ENCODE measurements at regions not wholly inside any gene's neighbourhood (a gene's known extent, or its start where the extent isn't known, plus 50 kb on each side); places are given as distances from the start of the nearest gene placed in this dataset.

DNA sequence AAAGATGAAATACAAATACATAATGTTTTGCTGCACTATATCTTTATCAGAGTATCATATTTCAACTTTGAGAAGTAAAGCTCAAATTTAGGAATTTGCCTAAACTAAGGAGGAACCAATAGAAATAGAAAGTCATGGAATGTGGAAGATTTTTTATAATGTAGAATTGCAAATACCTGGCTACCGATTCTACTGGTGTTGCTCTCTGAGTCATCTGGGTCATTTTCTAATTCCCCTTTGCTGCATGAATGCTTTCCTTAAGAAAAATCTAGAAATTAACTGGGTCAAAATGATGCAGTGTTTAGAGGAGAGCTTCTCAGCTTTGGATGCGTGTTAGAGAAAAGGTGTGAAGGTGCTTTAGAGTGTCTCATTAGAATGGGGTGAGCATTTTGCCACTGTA lies 568.9 kb upstream of the ANKRD30A start:
- TF ChIP-seq, protein P1, sequence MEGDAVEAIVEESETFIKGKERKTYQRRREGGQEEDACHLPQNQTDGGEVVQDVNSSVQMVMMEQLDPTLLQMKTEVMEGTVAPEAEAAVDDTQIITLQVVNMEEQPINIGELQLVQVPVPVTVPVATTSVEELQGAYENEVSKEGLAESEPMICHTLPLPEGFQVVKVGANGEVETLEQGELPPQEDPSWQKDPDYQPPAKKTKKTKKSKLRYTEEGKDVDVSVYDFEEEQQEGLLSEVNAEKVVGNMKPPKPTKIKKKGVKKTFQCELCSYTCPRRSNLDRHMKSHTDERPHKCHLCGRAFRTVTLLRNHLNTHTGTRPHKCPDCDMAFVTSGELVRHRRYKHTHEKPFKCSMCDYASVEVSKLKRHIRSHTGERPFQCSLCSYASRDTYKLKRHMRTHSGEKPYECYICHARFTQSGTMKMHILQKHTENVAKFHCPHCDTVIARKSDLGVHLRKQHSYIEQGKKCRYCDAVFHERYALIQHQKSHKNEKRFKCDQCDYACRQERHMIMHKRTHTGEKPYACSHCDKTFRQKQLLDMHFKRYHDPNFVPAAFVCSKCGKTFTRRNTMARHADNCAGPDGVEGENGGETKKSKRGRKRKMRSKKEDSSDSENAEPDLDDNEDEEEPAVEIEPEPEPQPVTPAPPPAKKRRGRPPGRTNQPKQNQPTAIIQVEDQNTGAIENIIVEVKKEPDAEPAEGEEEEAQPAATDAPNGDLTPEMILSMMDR (IDR thresholded peaks at IDR 0.05 in 4 of 5, conservative IDR thresholded peaks at IDR 0.05 in 1 of 5): no peak
- TF ChIP-seq POLR2A (IDR thresholded peaks at IDR 0.05): no peak

Measured in gastrocnemius medialis (tissue), 4 donors.